Thymus (tissue), 11 donors: ENCODE measurements at regions not wholly inside any gene's neighbourhood (a gene's known extent, or its start where the extent isn't known, plus 50 kb on each side); places are given as distances from the start of the nearest gene placed in this dataset.

Experiments
- DNase-seq, 9 donors: peaks; one replicate each; pipeline ENCODE4 v3.0.0-alpha.2; 2013; ENCODE audit warnings: low spot score in 9 of 9, low read depth in 6 of 9, missing footprints in 1 of 9
- H3K27ac ChIP-seq, 2 donors: one replicate each; pipeline ENCODE4 v1.5.1; 2013; ENCODE audit warnings: control low read depth in 1 of 2, low read depth in 1 of 2, low read length in 1 of 2, mild to moderate bottlenecking in 1 of 2, moderate library complexity in 1 of 2
- H3K27me3 ChIP-seq, 2 donors: one replicate each; pipeline ENCODE4 v1.5.1; 2013; ENCODE audit warnings: low read length in 1 of 2; ENCODE audit not compliant: control insufficient read depth in 2 of 2, insufficient read depth in 1 of 2
- H3K36me3 ChIP-seq, 2 donors: one replicate each; pipeline ENCODE4 v1.5.1; 2013; ENCODE audit warnings: low read length in 1 of 2, mild to moderate bottlenecking in 1 of 2, moderate library complexity in 1 of 2; ENCODE audit not compliant: control insufficient read depth in 2 of 2, insufficient read depth in 2 of 2
- H3K4me1 ChIP-seq, 2 donors: one replicate each; pipeline ENCODE4 v1.5.1; 2013; ENCODE audit warnings: low read length in 2 of 2; ENCODE audit not compliant: control insufficient read depth in 2 of 2, insufficient read depth in 2 of 2
- H3K4me3 ChIP-seq, 2 donors: one replicate each; pipeline ENCODE4 v1.5.1; 2013; ENCODE audit warnings: low read length in 2 of 2, control low read depth in 1 of 2, mild to moderate bottlenecking in 1 of 2
- H3K9me3 ChIP-seq, 2 donors: one replicate each; pipeline ENCODE4 v1.5.1; 2013; ENCODE audit warnings: low read length in 1 of 2, mild to moderate bottlenecking in 1 of 2; ENCODE audit not compliant: control insufficient read depth in 2 of 2, insufficient read depth in 1 of 2
- WGBS: extraction: QIAGEN DNeasy Blood & Tissue Kit; methylation state at CpG from one replicate; pipeline ENCODE4 v1.1.7; 2013; 5-methylcytosine and 5-hydroxymethylcytosine counted together
- donor health status: healthy.

- no peak overlapping the region for H3K4me3 ChIP-seq
- H3K4me1 ChIP-seq, result no peaks in the 10 kb centered on the region
- WGBS, result 92% methylated on average over 2 of the region's 2 CpGs
- H3K27ac ChIP-seq, result no peak overlapping the region
- DNase-seq, result no peak
- no peaks in the 10 kb centered on the region for H3K36me3 ChIP-seq
- no peaks in the 10 kb centered on the region for H3K27me3 ChIP-seq
- H3K9me3 ChIP-seq, result peaks cover 0 to 2% of the 10 kb centered on the region in 2 donors
Measured at GRCh38 chr4:135122457-135122856, 920.9 kb upstream of the PABPC4L start.

GRCh38 chr4:135120195-135120594, 918.6 kb upstream of the PABPC4L start:
- DNase-seq, result no peak
- Histone ChIP-seq H3K4me3 (no peak overlapping the region), H3K27ac (no peak overlapping the region), H3K27me3 (no peaks in the 10 kb centered on the region), H3K36me3 (no peaks in the 10 kb centered on the region), H3K4me1 (no peaks in the 10 kb centered on the region), H3K9me3 (peaks cover 0 to 2% of the 10 kb centered on the region in 2 donors)
- WGBS, result 91% methylated on average over 4 of the region's 4 CpGs

GRCh38 chr4:135114079-135114478, 912.5 kb upstream of the PABPC4L start:
- DNase-seq, result no peak
- Histone ChIP-seq H3K36me3 (no peaks in the 10 kb centered on the region), H3K4me3 (no peak overlapping the region), H3K27me3 (no peaks in the 10 kb centered on the region), H3K4me1 (no peaks in the 10 kb centered on the region), H3K9me3 (peaks cover 0 to 6% of the 10 kb centered on the region in 2 donors), H3K27ac (no peak overlapping the region)
- WGBS, result 77% methylated on average over 2 of the region's 2 CpGs

GRCh38 chr4:135098061-135098460, 896.5 kb upstream of the PABPC4L start:
- no peak for DNase-seq
- no peaks in the 10 kb centered on the region for H3K9me3 ChIP-seq
- no peak overlapping the region for H3K4me3 ChIP-seq
- 89% methylated on average over 2 of the region's 2 CpGs for WGBS
- H3K27me3 ChIP-seq, result no peaks in the 10 kb centered on the region
- no peaks in the 10 kb centered on the region for H3K36me3 ChIP-seq
- no peak overlapping the region for H3K27ac ChIP-seq
- H3K4me1 ChIP-seq, result no peaks in the 10 kb centered on the region

GRCh38 chr4:135073389-135073788, 871.8 kb upstream of the PABPC4L start:
- no peaks in the 10 kb centered on the region for H3K9me3 ChIP-seq
- H3K4me1 ChIP-seq, result no peaks in the 10 kb centered on the region
- DNase-seq, result no peak
- H3K27me3 ChIP-seq, result no peaks in the 10 kb centered on the region
- H3K27ac ChIP-seq, result no peak overlapping the region
- no peaks in the 10 kb centered on the region for H3K36me3 ChIP-seq
- no peak overlapping the region for H3K4me3 ChIP-seq
- WGBS, result 93% methylated on average over 2 of the region's 2 CpGs

- Histone ChIP-seq H3K36me3 (no peaks in the 10 kb centered on the region), H3K27me3 (no peaks in the 10 kb centered on the region), H3K4me3 (no peak overlapping the region), H3K9me3 (no peaks in the 10 kb centered on the region), H3K27ac (no peak overlapping the region), H3K4me1 (no peaks in the 10 kb centered on the region)
- WGBS, result 47% methylated on average over 3 of the region's 3 CpGs
- DNase-seq, result no peak
Measured at GRCh38 chr4:135072553-135072952, 871.0 kb upstream of the PABPC4L start.

GRCh38 chr4:135065366-135065765, 863.8 kb upstream of the PABPC4L start:
- H3K27ac ChIP-seq, result no peak overlapping the region
- H3K4me1 ChIP-seq, result no peaks in the 10 kb centered on the region
- no peaks in the 10 kb centered on the region for H3K9me3 ChIP-seq
- H3K27me3 ChIP-seq, result no peaks in the 10 kb centered on the region
- no peak overlapping the region for H3K4me3 ChIP-seq
- 71% methylated on average over 2 of the region's 2 CpGs for WGBS
- no peak for DNase-seq
- no peaks in the 10 kb centered on the region for H3K36me3 ChIP-seq

GRCh38 chr4:135050086-135050717, 848.6 kb upstream of the PABPC4L start:
- no peak for DNase-seq
- Histone ChIP-seq H3K27ac (no peak overlapping the region), H3K4me3 (no peak overlapping the region), H3K9me3 (no peaks in the 10 kb centered on the region), H3K4me1 (no peaks in the 10 kb centered on the region), H3K27me3 (no peaks in the 10 kb centered on the region), H3K36me3 (no peaks in the 10 kb centered on the region)
- WGBS, result 86% methylated on average over 7 of the region's 7 CpGs

- Histone ChIP-seq H3K27me3 (no peaks in the 10 kb centered on the region), H3K4me3 (no peak overlapping the region), H3K36me3 (no peaks in the 10 kb centered on the region), H3K27ac (no peak overlapping the region), H3K9me3 (no peaks in the 10 kb centered on the region), H3K4me1 (no peaks in the 10 kb centered on the region)
- DNase-seq, result no peak
- WGBS, result 93% methylated on average over 1 of the region's 1 CpG
Measured at GRCh38 chr4:135032670-135033069, 831.1 kb upstream of the PABPC4L start.

GRCh38 chr4:135015771-135016170, 814.2 kb upstream of the PABPC4L start:
- Histone ChIP-seq H3K4me1 (no peaks in the 10 kb centered on the region), H3K36me3 (no peaks in the 10 kb centered on the region), H3K4me3 (no peak overlapping the region), H3K9me3 (no peaks in the 10 kb centered on the region), H3K27ac (no peak overlapping the region), H3K27me3 (no peaks in the 10 kb centered on the region)
- WGBS, result 92% methylated on average over 5 of the region's 5 CpGs
- no peak for DNase-seq
